SK-N-MC (cell line): ENCODE measurements at regions not wholly inside any gene's neighbourhood (a gene's known extent, or its start where the extent isn't known, plus 50 kb on each side); places are given as distances from the start of the nearest gene placed in this dataset.

Experiments
- EZH2 ChIP-seq: fragments of 200-600 bp; sonication (generic); IDR thresholded peaks from one replicate; pipeline ENCODE4 v1.6.1; 2017; ENCODE audit warnings: antibody characterized with exemption
- POLR2AphosphoS5 ChIP-seq: IDR thresholded peaks from 2 replicates; pipeline ENCODE4 v1.6.1; 2012; ENCODE audit warnings: mild to moderate bottlenecking, low read depth, low read length, borderline replicate concordance

- TF ChIP-seq EZH2 (no peak), POLR2AphosphoS5 (no peak)
Observed at GRCh38 chr3:62965311-62965710, 90.1 kb upstream of the CADPS start.
